Psoas muscle (tissue), 7 donors: ENCODE measurements at regions not wholly inside any gene's neighbourhood (a gene's known extent, or its start where the extent isn't known, plus 50 kb on each side); places are given as distances from the start of the nearest gene placed in this dataset.

Experiments
- ATAC-seq, 4 donors: fragments of 200-7000 bp; cut with Tn5 transposase; one replicate each; pipeline ENCODE4 v1.9.1; 2020; ENCODE audit warnings: moderate library complexity in 3 of 4, mild to moderate bottlenecking in 2 of 4
- DNase-seq, 2 donors: peaks; one replicate each; pipeline ENCODE4 v3.0.0-alpha.2; 2020
- H3K27ac ChIP-seq: fragments of 200-600 bp; one replicate; pipeline ENCODE4 v1.8.0; 2022
- H3K27me3 ChIP-seq, 3 donors: fragments of 200-600 bp in 1 of 3; one replicate each; pipeline versions ENCODE4 v1.6.1 to v1.8.0; 2013 to 2022; ENCODE audit warnings: low read length in 2 of 3, mild to moderate bottlenecking in 2 of 3, moderate library complexity in 1 of 3; ENCODE audit not compliant: insufficient read depth in 3 of 3
- H3K36me3 ChIP-seq, 2 donors: fragments of 200-600 bp in 1 of 2; one replicate each; pipeline versions ENCODE4 v1.6.1 to v1.8.0; 2013 to 2022; ENCODE audit warnings: low read depth in 1 of 2, mild to moderate bottlenecking in 1 of 2, moderate library complexity in 1 of 2; ENCODE audit not compliant: insufficient read depth in 1 of 2
- H3K4me1 ChIP-seq: fragments of 200-600 bp; one replicate; pipeline ENCODE4 v1.8.0; 2022
- H3K4me3 ChIP-seq: fragments of 200-600 bp; one replicate; pipeline ENCODE4 v1.8.0; 2022; ENCODE audit warnings: mild to moderate bottlenecking
- H3K9me3 ChIP-seq: fragments of 200-600 bp; one replicate; pipeline ENCODE4 v1.8.0; 2022
- CTCF ChIP-seq: fragments of 200-600 bp; IDR thresholded peaks from one replicate; pipeline ENCODE4 v1.8.0; 2022; ENCODE audit warnings: antibody characterized with exemption
- WGBS, 3 donors: extraction: QIAGEN DNeasy Blood & Tissue Kit; methylation state at CpG; one replicate each; pipeline versions ENCODE4 v1.1.6 to v1.1.7; 2013; 5-methylcytosine and 5-hydroxymethylcytosine counted together
- intact Hi-C, 2 donors: fragments of 100-400 bp; cut with DNase I; formaldehyde crosslinking; loops; one replicate each; pipeline versions ENCODE4 v1.11.0 to v1.14.2; 2022
- donor health status: healthy with polysubstance abuse.
- donor health status: DM: no; HTN: no; CAD: no; lungs with moderate emphysema.
- donor health status: Bipolar disorder and iron deficiency.
- donor health status: healthy.
- donor health status: DM: yes; HTN: yes; CAD: no.
- donor health status: DM: no; HTN: no; CAD: no.
- donor health status: DM: yes; HTN: yes; CAD: no.

- no peak for ATAC-seq
- no peak for DNase-seq
Observed at GRCh38 chr4:140249351-140249750, 95.4 kb upstream of the MAML3 start.

GRCh38 chr4:140247237-140247636 is 93.3 kb upstream of the MAML3 start:
- no peak for ATAC-seq
- Histone ChIP-seq H3K4me3 (no peak overlapping the region), H3K4me1 (peaks cover 12% of the 10 kb centered on the region), H3K27ac (no peak overlapping the region), H3K27me3 (no peaks in the 10 kb centered on the region), H3K9me3 (no peaks in the 10 kb centered on the region), H3K36me3 (no peaks in the 10 kb centered on the region)
- DNase-seq: no peak
- 73 to 78% (median 73%) methylated on average over 2 of the region's 2 CpGs for WGBS, 3 donors
- intact Hi-C loops: no loop called here
- no peak for TF ChIP-seq CTCF

More at GRCh38 chr4:140249351-140249750, 95.4 kb upstream of the MAML3 start:
- Histone ChIP-seq H3K4me1 (peaks cover 5% of the 10 kb centered on the region), H3K27me3 (no peaks in the 10 kb centered on the region), H3K36me3 (no peaks in the 10 kb centered on the region), H3K4me3 (no peak overlapping the region), H3K27ac (no peak overlapping the region), H3K9me3 (no peaks in the 10 kb centered on the region)
- WGBS, 3 donors: 78 to 85% (median 78%) methylated on average over 4 of the region's 4 CpGs
- intact Hi-C loops: no loop called here
- TF ChIP-seq CTCF: no peak

- Histone ChIP-seq H3K27me3 (no peaks in the 10 kb centered on the region), H3K36me3 (no peaks in the 10 kb centered on the region), H3K4me1 (peaks cover 11% of the 10 kb centered on the region), H3K27ac (no peak overlapping the region), H3K4me3 (no peak overlapping the region), H3K9me3 (no peaks in the 10 kb centered on the region)
- intact Hi-C loops: no loop called here
- 94 to 96% (median 95%) methylated on average over 3 of the region's 3 CpGs for WGBS, 3 donors
- TF ChIP-seq CTCF: no peak
- no peak for DNase-seq
- no peak for ATAC-seq
Observed at GRCh38 chr4:140246216-140246615, 92.2 kb upstream of the MAML3 start.

GRCh38 chr4:140244328-140244727 is 90.3 kb upstream of the MAML3 start:
- intact Hi-C loops: loop anchor here in 1 of 2 donors (5.0 kb wide), 1 partner anchor 577 kb away; the partner anchor contains the start of gene MGST2
- DNase-seq (no peak), ATAC-seq (no peak)
- 100% methylated on average over 1 of the region's 1 CpG for WGBS, 3 donors
- Histone ChIP-seq H3K4me1 (peaks cover 24% of the 10 kb centered on the region), H3K36me3 (no peaks in the 10 kb centered on the region), H3K9me3 (no peaks in the 10 kb centered on the region), H3K27me3 (no peaks in the 10 kb centered on the region), H3K4me3 (no peak overlapping the region), H3K27ac (no peak overlapping the region)
- no peak for TF ChIP-seq CTCF

GRCh38 chr4:140243278-140243753 is 89.3 kb upstream of the MAML3 start:
- no peak for TF ChIP-seq CTCF
- intact Hi-C loops: loop anchor here in 1 of 2 donors (5.0 kb wide), 1 partner anchor 576 kb away; the partner anchor contains the start of gene MGST2
- no peak overlapping the region for H3K27ac ChIP-seq

More at GRCh38 chr4:140243278-140243753, 89.3 kb upstream of the MAML3 start:
- H3K36me3 ChIP-seq: no peaks in the 10 kb centered on the region
- H3K27me3 ChIP-seq: no peaks in the 10 kb centered on the region
- DNase-seq: no peak
- WGBS, 3 donors: 30 to 35% (median 31%) methylated on average over 7 of the region's 7 CpGs
- H3K9me3 ChIP-seq: no peaks in the 10 kb centered on the region
- H3K4me3 ChIP-seq: no peak overlapping the region
- no peak for ATAC-seq
- H3K4me1 ChIP-seq: peaks cover 34% of the 10 kb centered on the region
